ENCODE measurements at regions not wholly inside any gene's neighbourhood (a gene's known extent, or its start where the extent isn't known, plus 50 kb on each side); places are given as distances from the start of the nearest gene placed in this dataset.

DNA sequence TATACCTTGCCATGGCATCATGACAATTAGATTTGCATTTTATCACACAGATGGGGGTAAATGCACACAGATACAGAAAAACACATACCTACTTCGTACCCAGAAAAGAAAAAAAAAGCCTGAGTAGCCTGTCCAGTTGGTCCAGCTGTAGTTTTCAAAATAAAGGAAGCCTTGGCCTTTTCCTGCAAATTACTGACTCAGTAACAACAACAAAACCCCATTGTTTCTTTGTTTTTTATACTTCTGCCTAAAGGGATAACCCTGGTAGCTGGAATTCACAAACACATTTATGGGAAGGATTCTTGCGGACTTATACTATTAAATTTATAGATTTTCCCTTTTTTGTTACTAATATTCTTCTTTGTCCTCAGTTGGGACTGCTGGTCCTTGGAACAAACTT lies 156.4 kb upstream of the PCDH10 start:
- Mint-ChIP-seq H3K4me3 (no peak overlapping the region), H3K4me1 (ENCODE audit: low read depth) (no peaks in the 10 kb centered on the region), H3K27me3 (no peaks in the 10 kb centered on the region), H3K27ac (no peak overlapping the region), H3K9me3 (ENCODE audit: low read depth) (no peaks in the 10 kb centered on the region), H3K36me3 (no peaks in the 10 kb centered on the region)

DNA sequence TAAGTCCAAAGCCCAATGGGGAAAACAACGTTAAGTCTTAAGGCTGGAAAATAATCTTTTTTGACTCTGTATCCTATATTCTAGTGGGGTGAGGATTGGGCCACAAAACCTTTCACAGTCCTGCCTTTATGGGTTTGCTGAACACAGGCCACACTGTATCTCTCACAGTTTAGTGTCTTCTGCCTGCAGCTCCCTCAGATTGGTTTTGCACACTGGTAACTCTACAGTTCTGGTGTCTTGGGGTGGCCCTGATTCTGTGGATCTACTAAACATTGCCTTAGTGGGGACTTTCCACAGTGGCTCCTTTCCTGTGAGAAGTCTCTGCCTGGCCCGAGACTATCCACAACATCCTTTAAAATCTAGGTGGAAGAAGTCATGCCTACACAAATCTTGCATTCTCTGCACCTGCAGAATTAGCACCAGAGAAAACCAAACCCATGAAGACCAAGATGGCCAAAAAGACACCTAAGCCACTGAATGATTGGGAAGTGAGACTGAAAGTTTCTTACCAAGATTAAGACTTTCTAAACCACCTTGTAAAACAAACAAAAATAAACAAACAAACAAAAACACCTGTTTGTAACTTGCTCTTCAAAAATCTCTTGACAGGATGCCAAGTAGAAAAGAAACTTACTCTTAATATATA lies 150.4 kb upstream of the PCDH10 start:
- no peaks in the 10 kb centered on the region for H3K4me1 Mint-ChIP-seq (ENCODE audit: low read depth)
- H3K27ac Mint-ChIP-seq, result no peak overlapping the region
- no peaks in the 10 kb centered on the region for H3K9me3 Mint-ChIP-seq (ENCODE audit: low read depth)
- H3K4me3 Mint-ChIP-seq, result no peak overlapping the region
- H3K27me3 Mint-ChIP-seq, result no peaks in the 10 kb centered on the region
- H3K36me3 Mint-ChIP-seq, result no peaks in the 10 kb centered on the region

DNA sequence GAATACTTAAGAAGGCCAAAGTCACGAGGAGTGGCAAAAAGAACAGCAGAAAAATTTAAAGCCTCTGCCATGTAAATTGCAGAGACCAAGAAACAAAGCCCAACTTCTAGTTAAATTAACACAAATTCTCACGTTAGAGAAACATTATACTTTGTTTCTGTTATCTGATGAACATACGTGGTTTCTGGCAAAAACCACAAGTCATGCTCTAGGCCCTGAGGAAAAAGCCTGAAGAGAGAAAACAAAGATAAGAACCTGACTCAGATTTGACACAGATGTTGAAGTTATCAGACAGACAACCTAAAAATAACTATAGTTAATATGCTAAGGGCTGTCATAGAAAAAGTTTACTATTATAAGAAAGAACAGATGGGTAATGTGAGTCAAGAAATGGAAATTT lies 149.1 kb upstream of the PCDH10 start:
- H3K4me1 Mint-ChIP-seq (ENCODE audit: low read depth), result no peaks in the 10 kb centered on the region
- no peak overlapping the region for H3K27ac Mint-ChIP-seq
- H3K4me3 Mint-ChIP-seq, result no peak overlapping the region
- H3K36me3 Mint-ChIP-seq, result no peaks in the 10 kb centered on the region
- H3K27me3 Mint-ChIP-seq, result no peaks in the 10 kb centered on the region
- no peaks in the 10 kb centered on the region for H3K9me3 Mint-ChIP-seq (ENCODE audit: low read depth)

- Mint-ChIP-seq H3K27ac (no peak overlapping the region), H3K9me3 (ENCODE audit: low read depth) (peaks cover 3% of the 10 kb centered on the region), H3K4me1 (ENCODE audit: low read depth) (no peaks in the 10 kb centered on the region), H3K4me3 (no peak overlapping the region), H3K36me3 (no peaks in the 10 kb centered on the region), H3K27me3 (no peaks in the 10 kb centered on the region)
Observed at GRCh38 chr4:133003169-133003568, 145.9 kb upstream of the PCDH10 start.

- no peak overlapping the region for H3K27ac Mint-ChIP-seq
- no peaks in the 10 kb centered on the region for H3K4me1 Mint-ChIP-seq (ENCODE audit: low read depth)
Observed at GRCh38 chr4:133014473-133015135, 134.5 kb upstream of the PCDH10 start.

DNA sequence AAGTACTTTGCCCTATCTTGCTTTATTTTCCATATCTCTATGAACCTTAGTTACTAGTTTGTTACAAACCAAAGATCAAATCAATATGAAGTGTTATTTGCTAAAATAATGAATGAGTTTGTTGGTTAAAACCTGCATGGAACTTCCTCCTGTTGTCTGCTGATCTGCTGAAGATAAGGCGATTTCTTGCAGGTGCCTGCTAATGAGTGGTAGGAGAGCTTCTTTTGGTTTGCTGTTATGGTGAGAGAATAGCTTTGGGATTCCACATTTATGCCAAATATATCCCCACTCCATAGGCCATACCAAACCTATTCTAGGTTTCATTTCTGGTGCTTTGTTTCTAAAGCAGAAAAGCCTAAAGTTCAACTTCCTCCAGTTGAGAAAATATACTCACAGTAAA lies 103.8 kb upstream of the PCDH10 start:
- no peaks in the 10 kb centered on the region for H3K36me3 Mint-ChIP-seq
- H3K4me3 Mint-ChIP-seq, result no peak overlapping the region
- H3K9me3 Mint-ChIP-seq (ENCODE audit: low read depth), result peaks cover 7% of the 10 kb centered on the region
- no peaks in the 10 kb centered on the region for H3K27me3 Mint-ChIP-seq
- no peak overlapping the region for H3K27ac Mint-ChIP-seq
- no peaks in the 10 kb centered on the region for H3K4me1 Mint-ChIP-seq (ENCODE audit: low read depth)

More at GRCh38 chr4:133014473-133015135, 134.5 kb upstream of the PCDH10 start:
- no peaks in the 10 kb centered on the region for H3K27me3 Mint-ChIP-seq
- H3K4me3 Mint-ChIP-seq, result no peak overlapping the region
- H3K36me3 Mint-ChIP-seq, result no peaks in the 10 kb centered on the region
- H3K9me3 Mint-ChIP-seq (ENCODE audit: low read depth), result no peaks in the 10 kb centered on the region

DNA sequence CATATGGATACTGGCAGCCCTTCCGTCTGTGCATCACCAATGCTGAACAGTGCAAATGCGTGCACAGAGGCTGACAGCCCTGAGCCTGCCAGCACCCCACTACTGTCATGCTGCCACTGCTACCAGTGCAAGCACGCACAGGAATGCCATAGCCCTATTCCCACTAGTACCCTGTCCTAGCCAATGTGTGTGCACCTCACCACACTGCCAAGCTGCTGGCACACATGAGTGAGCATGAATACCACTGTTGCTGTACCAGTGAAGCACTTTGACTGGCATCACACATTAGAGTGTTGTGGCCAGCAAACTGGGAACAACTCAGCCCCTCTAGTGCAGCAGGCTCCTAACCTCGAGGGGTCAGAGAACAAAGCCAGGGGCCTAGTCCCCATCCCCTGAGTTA lies 102.9 kb upstream of the PCDH10 start:
- Mint-ChIP-seq H3K27ac (no peak overlapping the region), H3K36me3 (no peaks in the 10 kb centered on the region), H3K4me3 (no peak overlapping the region), H3K27me3 (no peaks in the 10 kb centered on the region), H3K4me1 (ENCODE audit: low read depth) (no peaks in the 10 kb centered on the region), H3K9me3 (ENCODE audit: low read depth) (peaks cover 6% of the 10 kb centered on the region)

DNA sequence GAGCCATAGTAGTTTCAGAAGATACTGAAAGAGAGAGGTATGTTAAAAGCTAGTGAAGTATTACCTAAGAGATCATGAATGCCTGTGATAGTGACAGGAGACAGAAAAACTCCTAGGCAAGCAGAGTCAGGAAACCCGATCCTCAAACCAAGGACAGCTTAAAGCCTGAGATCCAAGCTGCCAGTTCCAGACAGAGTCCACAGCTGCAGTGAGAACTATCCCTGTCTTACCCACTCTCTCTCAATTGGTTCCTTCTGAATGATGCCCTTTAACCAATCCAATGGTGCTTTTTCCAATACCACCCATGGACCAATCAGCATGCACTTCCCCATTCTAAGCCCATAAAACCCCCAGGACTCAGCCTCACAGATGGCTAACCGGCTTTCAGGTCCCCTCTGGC lies 90.4 kb upstream of the PCDH10 start:
- H3K36me3 Mint-ChIP-seq, result no peaks in the 10 kb centered on the region
- no peak overlapping the region for H3K4me3 Mint-ChIP-seq

GRCh38 chr4:133059117-133059516 lies 90.0 kb upstream of the PCDH10 start:
- Mint-ChIP-seq H3K27me3 (no peaks in the 10 kb centered on the region), H3K9me3 (ENCODE audit: low read depth) (no peaks in the 10 kb centered on the region), H3K4me3 (no peak overlapping the region), H3K4me1 (ENCODE audit: low read depth) (no peaks in the 10 kb centered on the region), H3K27ac (no peak overlapping the region), H3K36me3 (no peaks in the 10 kb centered on the region)

More for the DNA sequence above, 90.4 kb upstream of the PCDH10 start:
- Mint-ChIP-seq H3K27me3 (no peaks in the 10 kb centered on the region), H3K27ac (no peak overlapping the region), H3K4me1 (ENCODE audit: low read depth) (no peaks in the 10 kb centered on the region), H3K9me3 (ENCODE audit: low read depth) (no peaks in the 10 kb centered on the region)

DNA sequence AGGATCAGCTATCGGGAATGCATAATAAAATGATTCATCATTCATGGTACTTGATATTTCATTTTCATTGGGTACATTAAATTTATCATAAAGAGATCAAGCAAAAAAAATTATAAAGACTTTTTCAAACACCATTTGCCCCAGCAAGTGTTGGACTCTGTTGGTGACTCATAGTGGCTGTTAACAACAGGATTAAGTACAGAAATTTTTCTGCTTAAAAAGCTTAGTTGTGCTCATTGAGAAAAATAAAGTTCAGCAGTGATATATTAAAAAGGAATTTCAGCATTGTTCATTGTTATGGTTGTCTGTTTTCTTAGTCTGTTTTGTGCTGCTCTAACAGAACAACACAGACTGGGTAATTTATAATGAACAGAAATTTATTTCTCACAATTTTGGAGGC lies 86.2 kb upstream of the PCDH10 start:
- Mint-ChIP-seq H3K9me3 (ENCODE audit: low read depth) (peaks cover 8% of the 10 kb centered on the region), H3K36me3 (no peaks in the 10 kb centered on the region), H3K4me3 (no peak overlapping the region), H3K4me1 (ENCODE audit: low read depth) (no peaks in the 10 kb centered on the region), H3K27me3 (no peaks in the 10 kb centered on the region), H3K27ac (no peak overlapping the region)

DNA sequence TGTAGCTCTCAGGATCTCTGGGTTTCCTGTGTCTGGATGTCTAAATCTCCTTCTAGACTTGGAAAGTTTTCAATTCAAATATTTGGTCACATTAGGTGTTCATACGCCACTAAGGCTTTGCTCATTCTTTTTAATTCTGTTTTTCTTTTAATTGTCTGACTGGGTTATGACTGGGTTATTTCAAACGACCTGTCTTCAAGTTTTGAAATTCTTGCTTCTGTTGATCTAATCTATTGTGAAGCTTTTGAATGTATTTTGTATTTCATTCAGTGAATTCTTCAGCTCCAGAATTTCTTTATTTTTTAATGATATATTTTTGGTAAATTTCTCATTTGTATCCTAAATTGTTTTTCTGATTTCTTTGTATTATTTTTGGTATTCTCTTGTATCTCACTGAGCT lies 81.0 kb upstream of the PCDH10 start:
- Mint-ChIP-seq H3K9me3 (ENCODE audit: low read depth) (peaks cover 12% of the 10 kb centered on the region), H3K4me1 (ENCODE audit: low read depth) (no peaks in the 10 kb centered on the region), H3K27me3 (no peaks in the 10 kb centered on the region), H3K4me3 (no peak overlapping the region), H3K27ac (no peak overlapping the region), H3K36me3 (no peaks in the 10 kb centered on the region)

DNA sequence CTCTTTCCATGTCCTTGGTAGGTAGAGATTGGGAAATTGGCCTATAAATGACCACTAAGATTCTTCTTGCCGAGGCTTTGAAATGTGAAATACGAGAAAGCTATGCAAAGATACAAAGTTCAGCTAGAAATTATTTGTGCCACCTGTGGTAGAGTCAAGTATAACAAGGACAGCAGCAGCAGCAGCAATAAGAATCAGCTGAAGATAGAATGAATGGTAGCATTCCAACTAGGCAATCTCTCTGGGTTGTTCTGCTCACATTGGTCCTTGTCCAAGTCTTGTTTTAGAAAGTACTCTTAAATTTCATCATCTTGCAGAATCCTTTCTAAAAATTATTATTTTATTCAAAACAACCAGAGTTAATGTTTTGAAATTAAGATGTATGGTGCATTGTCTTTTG lies 67.8 kb upstream of the PCDH10 start:
- Mint-ChIP-seq H3K27ac (no peak overlapping the region), H3K9me3 (ENCODE audit: low read depth) (peaks cover 4% of the 10 kb centered on the region), H3K27me3 (no peaks in the 10 kb centered on the region), H3K4me3 (no peak overlapping the region), H3K4me1 (ENCODE audit: low read depth) (no peaks in the 10 kb centered on the region), H3K36me3 (no peaks in the 10 kb centered on the region)

- no peaks in the 10 kb centered on the region for H3K36me3 Mint-ChIP-seq
- H3K4me3 Mint-ChIP-seq, result no peak overlapping the region
- H3K9me3 Mint-ChIP-seq (ENCODE audit: low read depth), result no peaks in the 10 kb centered on the region
- no peak overlapping the region for H3K27ac Mint-ChIP-seq
- no peaks in the 10 kb centered on the region for H3K27me3 Mint-ChIP-seq
- H3K4me1 Mint-ChIP-seq (ENCODE audit: low read depth), result no peaks in the 10 kb centered on the region
Observed at GRCh38 chr4:133084421-133084820, 64.7 kb upstream of the PCDH10 start.

- H3K27me3 Mint-ChIP-seq, result no peaks in the 10 kb centered on the region
Observed at GRCh38 chr4:133095591-133095990, 53.5 kb upstream of the PCDH10 start.

GRCh38 chr4:133096972-133097371 lies 52.1 kb upstream of the PCDH10 start:
- no peaks in the 10 kb centered on the region for H3K4me1 Mint-ChIP-seq (ENCODE audit: low read depth)
- peaks cover 4% of the 10 kb centered on the region for H3K9me3 Mint-ChIP-seq (ENCODE audit: low read depth)
- no peak overlapping the region for H3K27ac Mint-ChIP-seq
- no peaks in the 10 kb centered on the region for H3K36me3 Mint-ChIP-seq
- H3K27me3 Mint-ChIP-seq, result no peaks in the 10 kb centered on the region
- H3K4me3 Mint-ChIP-seq, result no peak overlapping the region

More at GRCh38 chr4:133095591-133095990, 53.5 kb upstream of the PCDH10 start:
- no peaks in the 10 kb centered on the region for H3K4me1 Mint-ChIP-seq (ENCODE audit: low read depth)
- H3K4me3 Mint-ChIP-seq, result no peak overlapping the region
- no peak overlapping the region for H3K27ac Mint-ChIP-seq
- H3K9me3 Mint-ChIP-seq (ENCODE audit: low read depth), result peaks cover 4% of the 10 kb centered on the region
- no peaks in the 10 kb centered on the region for H3K36me3 Mint-ChIP-seq

Measured in activated naive CD8-positive, alpha-beta T cell (primary cell).